Stomach (tissue), 4 donors: ENCODE measurements at regions not wholly inside any gene's neighbourhood (a gene's known extent, or its start where the extent isn't known, plus 50 kb on each side); places are given as distances from the start of the nearest gene placed in this dataset.

Experiments used
- CTCF ChIP-seq, 7 experiments: fragments of 450-650 bp in 4 of 7; fragments of 200-600 bp in 3 of 7; sonication (generic) in 3 of 7; IDR thresholded peaks; one replicate each; pipeline ENCODE4 v1.5.1; 2016 to 2019; ENCODE audit warnings: antibody characterized with exemption in 7 of 7, control low read depth in 2 of 7, mild to moderate bottlenecking in 1 of 7
- POLR2A ChIP-seq, 4 donors: fragments of 450-650 bp; IDR thresholded peaks; one replicate each; pipeline ENCODE4 v1.6.1; 2016; ENCODE audit warnings: antibody characterized with exemption in 4 of 4, control low read depth in 2 of 4, mild to moderate bottlenecking in 1 of 4, moderate library complexity in 1 of 4
- POLR2AphosphoS5 ChIP-seq, 3 donors: sonication (generic); formaldehyde crosslinking; IDR thresholded peaks; one replicate each; pipeline ENCODE4 v1.6.1; 2016; ENCODE audit warnings: antibody characterized with exemption in 3 of 3

GRCh38 chr6:169312658-169313346 is 59.2 kb upstream of the THBS2 start:
- TF ChIP-seq CTCF (IDR thresholded peaks at IDR 0.05) (no peak), POLR2A (IDR thresholded peaks at IDR 0.05) (no peak), POLR2AphosphoS5 (IDR thresholded peaks at IDR 0.05) (no peak)
